Endodermal cell (in vitro differentiated cells): ENCODE measurements at regions not wholly inside any gene's neighbourhood (a gene's known extent, or its start where the extent isn't known, plus 50 kb on each side); places are given as distances from the start of the nearest gene placed in this dataset.

Experiments used
- DNase-seq: peaks from one replicate; pipeline ENCODE4 v3.0.0-alpha.2; 2017
- H3K27ac ChIP-seq: 2 replicates; pipeline ENCODE4 v1.5.1; 2013; ENCODE audit warnings: mild to moderate bottlenecking, low read depth, low read length, moderate library complexity
- H3K27me3 ChIP-seq: 2 replicates; pipeline ENCODE4 v1.6.1; 2013; ENCODE audit warnings: mild to moderate bottlenecking, low read length, moderate library complexity; ENCODE audit not compliant: insufficient read depth, control insufficient read depth, poor library complexity, severe bottlenecking
- H3K36me3 ChIP-seq: 2 replicates; pipeline ENCODE4 v1.7.0; 2013; ENCODE audit warnings: mild to moderate bottlenecking, low read length, moderate library complexity; ENCODE audit not compliant: control insufficient read depth, insufficient read depth
- H3K4me1 ChIP-seq: one replicate; pipeline ENCODE4 v1.7.0; 2013; ENCODE audit warnings: low read length; ENCODE audit not compliant: control insufficient read depth, insufficient read depth
- H3K4me3 ChIP-seq: 2 replicates; pipeline ENCODE4 v1.5.1; 2013; ENCODE audit warnings: mild to moderate bottlenecking, low read length, moderate library complexity
- H3K9ac ChIP-seq: 2 replicates; pipeline ENCODE4 v1.6.1; 2013; ENCODE audit warnings: mild to moderate bottlenecking, low read length, moderate library complexity; ENCODE audit not compliant: poor library complexity, severe bottlenecking; ENCODE audit errors: extremely low read depth
- H3K9me3 ChIP-seq: 2 replicates; pipeline ENCODE4 v1.6.1; 2013; ENCODE audit warnings: mild to moderate bottlenecking, low read length, moderate library complexity; ENCODE audit not compliant: control insufficient read depth
- H3K27ac Mint-ChIP-seq: 2 replicates; pipeline ENCODE4 v1.8.0; 2020; ENCODE audit warnings: mixed read lengths
- H3K27me3 Mint-ChIP-seq: 2 replicates; pipeline ENCODE4 v1.8.0; 2021; ENCODE audit warnings: mild to moderate bottlenecking, mixed read lengths; ENCODE audit not compliant: insufficient read depth
- H3K36me3 Mint-ChIP-seq: 2 replicates; pipeline ENCODE4 v1.8.0; 2020; ENCODE audit warnings: low read depth, mixed read lengths
- H3K4me1 Mint-ChIP-seq: 2 replicates; pipeline ENCODE4 v1.8.0; 2020; ENCODE audit warnings: mixed read lengths
- H3K4me3 Mint-ChIP-seq: 2 replicates; pipeline ENCODE4 v1.8.0; 2020; ENCODE audit warnings: mild to moderate bottlenecking, moderate library complexity, mixed read lengths
- H3K9me3 Mint-ChIP-seq: 2 replicates; pipeline ENCODE4 v1.8.0; 2020; ENCODE audit warnings: mild to moderate bottlenecking, mixed read lengths
- CTCF ChIP-seq: fragments of 200-600 bp; sonication (generic); conservative IDR thresholded peaks from 2 replicates; pipeline ENCODE4 v1.5.0; 2021; ENCODE audit warnings: antibody characterized with exemption, mild to moderate bottlenecking
- WGBS, 2 experiments: methylation state at CpG; one replicate each; pipeline versions ENCODE4 v1.1.5 to v1.1.7; 2013; ENCODE audit warnings: missing lambda C conversion rate in 2 of 2, mixed read lengths in 1 of 2; ENCODE audit not compliant: insufficient coverage in 1 of 2, insufficient read length in 1 of 2; 5-methylcytosine and 5-hydroxymethylcytosine counted together

GRCh38 chr22:47598864-47599263, 836.4 kb downstream of the TBC1D22A start:
- Mint-ChIP-seq H3K27me3 (peaks cover 4% of the 10 kb centered on the region), H3K9me3 (peaks cover 79% of the 10 kb centered on the region)
- no peak for TF ChIP-seq CTCF

GRCh38 chr22:47597041-47597440, 834.6 kb downstream of the TBC1D22A start:
- H3K4me3 Mint-ChIP-seq: no peak overlapping the region
- peaks cover 4% of the 10 kb centered on the region for H3K27me3 Mint-ChIP-seq
- DNase-seq: peak; percentile 10
- no peaks in the 10 kb centered on the region for H3K27me3 ChIP-seq
- no peak overlapping the region for H3K27ac ChIP-seq
- no peak for TF ChIP-seq CTCF
- H3K4me1 Mint-ChIP-seq: no peaks in the 10 kb centered on the region
- no peak overlapping the region for H3K4me3 ChIP-seq
- H3K9me3 ChIP-seq: peaks cover 14% of the 10 kb centered on the region
- H3K4me1 ChIP-seq: no peaks in the 10 kb centered on the region
- no peaks in the 10 kb centered on the region for H3K36me3 ChIP-seq
- no peak overlapping the region for H3K27ac Mint-ChIP-seq
- H3K9ac ChIP-seq: no peak overlapping the region
- 77 to 87% methylated on average over 3 to 9 of the region's 9 CpGs for WGBS, 2 experiments
- H3K9me3 Mint-ChIP-seq: peaks cover 85% of the 10 kb centered on the region
- H3K36me3 Mint-ChIP-seq: no peaks in the 10 kb centered on the region

More at GRCh38 chr22:47598864-47599263, 836.4 kb downstream of the TBC1D22A start:
- Histone ChIP-seq H3K9ac (no peak overlapping the region), H3K4me1 (no peaks in the 10 kb centered on the region), H3K4me3 (no peak overlapping the region), H3K9me3 (peaks cover 28% of the 10 kb centered on the region), H3K27ac (no peak overlapping the region), H3K36me3 (no peaks in the 10 kb centered on the region), H3K27me3 (no peaks in the 10 kb centered on the region)
- 88 to 100% methylated on average over 2 to 6 of the region's 6 CpGs for WGBS, 2 experiments
- Mint-ChIP-seq H3K4me3 (no peak overlapping the region), H3K27ac (no peak overlapping the region), H3K36me3 (peaks cover 1% of the 10 kb centered on the region), H3K4me1 (no peaks in the 10 kb centered on the region)
- peak; percentile 11 for DNase-seq

GRCh38 chr22:47596176-47596690, 833.8 kb downstream of the TBC1D22A start:
- Histone ChIP-seq H3K4me3 (no peak overlapping the region), H3K27ac (no peak overlapping the region), H3K27me3 (no peaks in the 10 kb centered on the region), H3K36me3 (no peaks in the 10 kb centered on the region), H3K9me3 (peaks cover 14% of the 10 kb centered on the region), H3K9ac (no peak overlapping the region), H3K4me1 (no peaks in the 10 kb centered on the region)
- TF ChIP-seq CTCF: no peak
- H3K27me3 Mint-ChIP-seq: peaks cover 2% of the 10 kb centered on the region
- H3K27ac Mint-ChIP-seq: no peak overlapping the region
- peaks cover 86% of the 10 kb centered on the region for H3K9me3 Mint-ChIP-seq
- 83 to 87% methylated on average over 9 of the region's 9 CpGs for WGBS, 2 experiments
- no peaks in the 10 kb centered on the region for H3K36me3 Mint-ChIP-seq
- DNase-seq: no peak
- H3K4me1 Mint-ChIP-seq: no peaks in the 10 kb centered on the region
- no peak overlapping the region for H3K4me3 Mint-ChIP-seq
